SU-DHL-6 (cell line): ENCODE measurements at regions not wholly inside any gene's neighbourhood (a gene's known extent, or its start where the extent isn't known, plus 50 kb on each side); places are given as distances from the start of the nearest gene placed in this dataset.

Source experiments
- CTCF ChIP-seq: fragments of 200-600 bp; sonication (generic); IDR thresholded peaks from one replicate; pipeline ENCODE4 v1.5.1; 2017; ENCODE audit warnings: antibody characterized with exemption, mild to moderate bottlenecking, low read length, moderate library complexity; ENCODE audit not compliant: insufficient read depth, poor library complexity, severe bottlenecking
- EZH2phosphoT487 ChIP-seq: fragments of 200-600 bp; sonication (generic), shearing (Covaris generic); conservative IDR thresholded peaks from 2 replicates; pipeline ENCODE4 v1.6.1; 2018; ENCODE audit warnings: mild to moderate bottlenecking, antibody characterized with exemption, low read length, moderate library complexity, mixed read lengths

GRCh38 chr18:10378688-10379420, 75.6 kb upstream of the APCDD1 start:
- TF ChIP-seq CTCF (no peak), EZH2phosphoT487 (no peak)
